ENCODE measurements at regions not wholly inside any gene's neighbourhood (a gene's known extent, or its start where the extent isn't known, plus 50 kb on each side); places are given as distances from the start of the nearest gene placed in this dataset.

DNA sequence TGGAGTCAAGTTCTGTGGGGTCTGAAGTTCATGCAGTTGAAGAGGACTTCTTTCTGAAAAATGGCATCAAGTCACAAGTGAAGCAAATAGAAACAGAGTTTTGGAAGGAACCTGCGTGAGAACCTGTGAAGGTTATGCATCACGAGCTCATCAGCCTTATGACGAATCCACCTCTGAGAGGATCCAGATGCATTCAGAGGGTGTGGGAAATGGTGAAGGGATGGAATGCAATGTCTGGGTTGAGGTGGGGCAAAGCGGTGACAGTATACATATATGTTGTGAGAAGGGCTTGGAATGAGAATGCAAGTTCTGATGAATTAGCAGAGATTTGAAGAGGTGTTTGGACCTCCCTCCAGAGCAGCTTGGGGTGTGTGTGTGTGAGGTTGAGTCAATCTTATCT, 382.1 kb upstream of the TBL1XR1 start:
- no peak overlapping the region for H3K4me3 ChIP-seq
- ATAC-seq (no peak), DNase-seq (no peak)
- H3K27ac ChIP-seq: no peak overlapping the region
- no peaks in the 10 kb centered on the region for H3K36me3 ChIP-seq
- TF ChIP-seq POLR2A (IDR thresholded peaks at IDR 0.05) (no peak), CTCF (IDR thresholded peaks at IDR 0.05) (no peak)
- intact Hi-C loops (cut with DNase I): no loop called here
- 83% methylated on average over 2 of the region's 4 CpGs for WGBS (ENCODE audit: insufficient coverage, low coverage, low lambda C conversion rate, missing lambda C conversion rate)
- no peaks in the 10 kb centered on the region for H3K9me3 ChIP-seq
- H3K4me1 ChIP-seq: peaks cover 0 to 5% (median 0%) of the 10 kb centered on the region in 4 donors
- H3K27me3 ChIP-seq: no peaks in the 10 kb centered on the region

DNA sequence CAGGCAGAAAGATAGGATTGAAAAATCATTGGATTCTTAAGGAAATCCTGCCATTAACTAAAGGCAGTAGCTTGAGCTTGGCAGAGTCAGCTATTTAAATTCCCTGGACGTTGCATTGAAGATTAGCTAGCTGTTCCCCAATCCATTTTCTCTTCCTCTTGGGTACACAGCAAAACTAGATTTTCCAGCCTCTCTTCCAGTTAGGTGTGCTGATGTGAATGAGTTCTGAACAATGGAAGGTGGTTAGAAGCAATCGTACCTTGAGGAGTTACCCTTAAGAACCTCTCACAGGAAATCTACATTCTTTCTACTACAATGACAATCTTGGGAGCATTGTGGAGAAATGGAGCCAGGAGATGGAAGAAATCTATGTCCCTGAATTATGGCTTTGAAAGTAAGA, 383.2 kb upstream of the TBL1XR1 start:
- H3K27ac ChIP-seq: no peak overlapping the region
- TF ChIP-seq CTCF (IDR thresholded peaks at IDR 0.05) (no peak), POLR2A (IDR thresholded peaks at IDR 0.05) (no peak)
- no peak for DNase-seq
- no peak for ATAC-seq
- H3K27me3 ChIP-seq: no peaks in the 10 kb centered on the region
- no peaks in the 10 kb centered on the region for H3K4me1 ChIP-seq
- WGBS (ENCODE audit: insufficient coverage, low coverage, low lambda C conversion rate, missing lambda C conversion rate): 67% methylated on average over 2 of the region's 2 CpGs
- H3K9me3 ChIP-seq: no peaks in the 10 kb centered on the region
- H3K36me3 ChIP-seq: no peaks in the 10 kb centered on the region
- intact Hi-C loops (cut with DNase I): no loop called here
- H3K4me3 ChIP-seq: no peak overlapping the region

DNA sequence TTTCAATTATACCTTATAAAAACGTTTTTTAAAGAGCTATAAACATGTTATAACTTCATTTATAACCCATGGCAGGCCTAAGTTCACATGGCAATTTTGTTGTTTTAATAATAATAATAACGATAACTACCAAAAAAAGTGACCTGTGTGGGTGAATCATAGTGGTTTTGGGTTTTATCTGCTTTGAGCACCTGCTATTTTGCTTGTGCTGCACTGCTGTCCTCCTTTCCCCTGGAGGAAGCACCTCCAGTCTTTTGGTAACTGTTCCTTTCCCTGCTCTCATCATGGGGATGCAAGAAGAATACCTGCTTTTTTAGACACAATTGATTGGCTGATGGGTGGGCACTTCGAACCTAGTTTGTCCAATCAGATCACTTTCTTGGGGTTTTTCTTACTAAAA, 388.0 kb upstream of the TBL1XR1 start:
- ATAC-seq (no peak), DNase-seq (no peak)
- TF ChIP-seq CTCF (IDR thresholded peaks at IDR 0.05) (no peak), POLR2A (IDR thresholded peaks at IDR 0.05) (no peak)
- intact Hi-C loops (cut with DNase I): no loop called here
- H3K27ac ChIP-seq: no peak overlapping the region
- no peak overlapping the region for H3K4me3 ChIP-seq
- H3K27me3 ChIP-seq: no peaks in the 10 kb centered on the region
- no peaks in the 10 kb centered on the region for H3K9me3 ChIP-seq
- H3K36me3 ChIP-seq: no peaks in the 10 kb centered on the region
- WGBS (ENCODE audit: insufficient coverage, low coverage, low lambda C conversion rate, missing lambda C conversion rate): 35% methylated on average over 2 of the region's 3 CpGs
- no peaks in the 10 kb centered on the region for H3K4me1 ChIP-seq

GRCh38 chr3:177589041-177589650, 391.9 kb upstream of the TBL1XR1 start:
- no peaks in the 10 kb centered on the region for H3K36me3 ChIP-seq
- H3K27ac ChIP-seq: no peak overlapping the region

More at GRCh38 chr3:177589041-177589650, 391.9 kb upstream of the TBL1XR1 start:
- TF ChIP-seq POLR2A (IDR thresholded peaks at IDR 0.05) (no peak), CTCF (IDR thresholded peaks at IDR 0.05) (no peak)
- no peaks in the 10 kb centered on the region for H3K27me3 ChIP-seq
- H3K4me3 ChIP-seq: no peak overlapping the region
- H3K4me1 ChIP-seq: no peaks in the 10 kb centered on the region
- 100% methylated on average over 1 of the region's 3 CpGs for WGBS (ENCODE audit: insufficient coverage, low coverage, low lambda C conversion rate, missing lambda C conversion rate)
- ATAC-seq (no peak), DNase-seq (no peak)
- intact Hi-C loops (cut with DNase I): no loop called here
- H3K9me3 ChIP-seq: no peaks in the 10 kb centered on the region
